GM18519 (cell line): ENCODE measurements at regions not wholly inside any gene's neighbourhood (a gene's known extent, or its start where the extent isn't known, plus 50 kb on each side); places are given as distances from the start of the nearest gene placed in this dataset.

Experiments
- ATAC-seq: cut with Tn5 transposase; IDR thresholded peaks from one replicate; pipeline ENCODE4 v1.9.1; 2021; ENCODE audit warnings: mild to moderate bottlenecking, moderate library complexity; ENCODE audit not compliant: unreplicated experiment, low FRiP score

GRCh38 chr12:131369094-131369845, 341.6 kb upstream of the SFSWAP start:
- ATAC-seq: no peak

GRCh38 chr12:131370321-131370720, 340.6 kb upstream of the SFSWAP start:
- no peak for ATAC-seq

GRCh38 chr12:131370791-131371347, 340.0 kb upstream of the SFSWAP start:
- no peak for ATAC-seq

- no peak for ATAC-seq
Measured at GRCh38 chr12:131371401-131372170, 339.3 kb upstream of the SFSWAP start.

GRCh38 chr12:131372171-131372475, 338.8 kb upstream of the SFSWAP start:
- no peak for ATAC-seq

- no peak for ATAC-seq
Measured at GRCh38 chr12:131372706-131373195, 338.1 kb upstream of the SFSWAP start.

GRCh38 chr12:131375261-131375971, 335.5 kb upstream of the SFSWAP start:
- no peak for ATAC-seq

GRCh38 chr12:131375972-131376345, 334.9 kb upstream of the SFSWAP start:
- no peak for ATAC-seq

GRCh38 chr12:131378176-131378842, 332.6 kb upstream of the SFSWAP start:
- no peak for ATAC-seq

GRCh38 chr12:131378861-131379665, 331.8 kb upstream of the SFSWAP start:
- no peak for ATAC-seq

- ATAC-seq: no peak
Measured at GRCh38 chr12:131379738-131380137, 331.2 kb upstream of the SFSWAP start.

- ATAC-seq: no peak
Measured at GRCh38 chr12:131380220-131380964, 330.5 kb upstream of the SFSWAP start.

- ATAC-seq: no peak
Measured at GRCh38 chr12:131380965-131381705, 329.8 kb upstream of the SFSWAP start.

GRCh38 chr12:131381716-131382430, 329.0 kb upstream of the SFSWAP start:
- ATAC-seq: no peak

GRCh38 chr12:131383291-131383690, 327.6 kb upstream of the SFSWAP start:
- ATAC-seq: no peak

GRCh38 chr12:131383741-131384543, 326.9 kb upstream of the SFSWAP start:
- ATAC-seq: no peak

GRCh38 chr12:131384544-131384855, 326.4 kb upstream of the SFSWAP start:
- ATAC-seq: no peak
